ENCODE measurements at regions not wholly inside any gene's neighbourhood (a gene's known extent, or its start where the extent isn't known, plus 50 kb on each side); places are given as distances from the start of the nearest gene placed in this dataset.

GRCh38 chr18:56278421-56279003, 359.9 kb downstream of the TXNL1 start:
- TF ChIP-seq POLR2A (IDR thresholded peaks at IDR 0.05) (no peak), CTCF (IDR thresholded peaks at IDR 0.05) (no peak)
